HT1080 (cell line): ENCODE measurements at regions not wholly inside any gene's neighbourhood (a gene's known extent, or its start where the extent isn't known, plus 50 kb on each side); places are given as distances from the start of the nearest gene placed in this dataset. TPM values are rescaled to one million over a fixed set of nuclear protein-coding genes. Genes with fewer than 3 reads are reported as not detected.

Source experiments
- DNase-seq: peaks from one replicate; pipeline ENCODE4 v3.0.0-alpha.2; 2015; ENCODE audit warnings: low read depth
- small RNA-seq: library from RNA; depleted of rRNA; stranded (forward); fragments of <200 nt; gene quantifications from one replicate; pipeline ENCODE3, GENCODE V24; 2014

- peak; percentile 17 for DNase-seq
Measured at GRCh38 chr6:24064106-24064505, 61.9 kb upstream of the NRSN1 start.

GRCh38 chr6:24064832-24065231, 61.2 kb upstream of the NRSN1 start:
- DNase-seq = no peak

- no peak for DNase-seq
Measured at GRCh38 chr6:24069526-24069925, 56.5 kb upstream of the NRSN1 start.

- no peak for DNase-seq
Measured at GRCh38 chr6:24072038-24072746, 53.8 kb upstream of the NRSN1 start.

GRCh38 chr6:24076011-24076410, 50.0 kb upstream of the NRSN1 start:
- no peak for DNase-seq

Small RNA genes lying in the stretch of these regions (small RNA-seq; reads per million reads assigned to genes)
- gene AL133270.1 (not detected), gene RNU6-1060P (not detected), gene SPTLC1P2 (not detected)
